ENCODE measurements at regions not wholly inside any gene's neighbourhood (a gene's known extent, or its start where the extent isn't known, plus 50 kb on each side); places are given as distances from the start of the nearest gene placed in this dataset.

GRCh38 chr7:155227004-155227787, 70.5 kb upstream of the INSIG1 start:
- TF ChIP-seq REST (IDR thresholded peaks at IDR 0.05) (no peak), TAF1 (conservative IDR thresholded peaks at IDR 0.05) (no peak), CTCF (IDR thresholded peaks at IDR 0.05; ENCODE audit: low read depth, low read length, missing input control) (no peak), GABPA (IDR thresholded peaks at IDR 0.05 in 1 of 2, conservative IDR thresholded peaks at IDR 0.05 in 1 of 2) (no peak)
- TF ChIP-seq, protein P1, sequence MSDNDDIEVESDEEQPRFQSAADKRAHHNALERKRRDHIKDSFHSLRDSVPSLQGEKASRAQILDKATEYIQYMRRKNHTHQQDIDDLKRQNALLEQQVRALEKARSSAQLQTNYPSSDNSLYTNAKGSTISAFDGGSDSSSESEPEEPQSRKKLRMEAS (IDR thresholded peaks at IDR 0.05) = no peak
